K562 (cell line): ENCODE measurements at regions not wholly inside any gene's neighbourhood (a gene's known extent, or its start where the extent isn't known, plus 50 kb on each side); places are given as distances from the start of the nearest gene placed in this dataset.
A peak's percentile ranks its signal among the peaks of the same experiment; 100 is the strongest.

Experiments used
- ATAC-seq: fragments of 200-7000 bp; cut with Tn5 transposase; 3 replicates; pipeline ENCODE4 v1.9.1; 2020; ENCODE audit warnings: moderate library complexity
- BruUV-seq: library from RNA; stranded (reverse); fragments of 400-500 nt; replicated peaks from 2 replicates; lab custom pipeline; 2021; lab: Mats Ljungman, UMichigan
- CTCF ChIA-PET: fragments of 300-600 bp; formaldehyde crosslinking; extraction: SDS; loops from one replicate; lab custom pipeline; 2021; ENCODE audit warnings: low intra/inter-chr PET ratio; lab: Yijun Ruan, JAX
- POLR2A ChIA-PET: fragments of 300-600, 350-650 bp; sonication (Branson Sonifier 250); formaldehyde crosslinking; extraction: SDS; loops from one replicate; lab custom pipeline; 2021; ENCODE audit warnings: antibody characterized with exemption, inconsistent platforms; lab: Yijun Ruan, JAX
- DNase-seq, 4 experiments: peaks; one replicate each; pipeline versions ENCODE4 v3.0.0 to v3.0.0-alpha.2; 2011 to 2018; ENCODE audit warnings: low spot score in 3 of 4, mixed read lengths in 3 of 4; ENCODE audit errors: extremely low read depth in 1 of 4
- FAIRE-seq: peaks from 2 replicates; lab custom pipeline; 2011; peaks lifted over from hg19 to GRCh38; lab: Jason Lieb, UNC
- H2AFZ ChIP-seq: 2 replicates; pipeline ENCODE4 v1.6.0; 2011; ENCODE audit warnings: low read depth, low read length, control low read depth, inconsistent platforms
- H3K27ac ChIP-seq: fragments of 200-600 bp; 3 replicates; pipeline ENCODE4 v1.8.0; 2011; ENCODE audit warnings: low read depth, mild to moderate bottlenecking, control low read depth, inconsistent platforms, low read length, moderate library complexity, mixed read lengths; ENCODE audit errors: extremely low read depth
- H3K27me3 ChIP-seq, 2 experiments: fragments of 300-600 bp in 1 of 2; 2 replicates in 1 of 2; 3 replicates in 1 of 2; pipeline versions ENCODE4 v1.6.0 to v1.8.0; 2011; ENCODE audit warnings: inconsistent platforms in 2 of 2, low read length in 2 of 2, mild to moderate bottlenecking in 1 of 2, mixed read lengths in 1 of 2, moderate library complexity in 1 of 2; ENCODE audit not compliant: control insufficient read depth in 2 of 2, insufficient read depth in 2 of 2
- H3K36me3 ChIP-seq: fragments of 300-600 bp; 3 replicates; pipeline ENCODE4 v1.8.0; 2011; ENCODE audit warnings: mild to moderate bottlenecking, low read length, inconsistent platforms; ENCODE audit not compliant: control insufficient read depth, insufficient read depth
- H3K4me1 ChIP-seq, 2 experiments: fragments of 200-600 bp in 1 of 2; replicated peaks in 1 of 2; 2 replicates in 1 of 2; 3 replicates in 1 of 2; pipeline versions ENCODE4 v1.5.1 to v1.8.0; 2011; ENCODE audit warnings: inconsistent platforms in 2 of 2, low read length in 2 of 2, mild to moderate bottlenecking in 1 of 2, mixed read lengths in 1 of 2, moderate library complexity in 1 of 2; ENCODE audit not compliant: control insufficient read depth in 2 of 2, insufficient read depth in 2 of 2
- H3K4me2 ChIP-seq: 2 replicates; pipeline ENCODE4 v1.6.1; 2011; ENCODE audit warnings: low read length, control low read depth, inconsistent platforms, mixed read lengths; ENCODE audit not compliant: insufficient read depth
- H3K4me3 ChIP-seq: fragments of 200-600 bp; sonication (generic), shearing (Covaris generic); 2 replicates; pipeline ENCODE4 v1.5.1; 2016; ENCODE audit warnings: control low read depth, inconsistent platforms
- H3K79me2 ChIP-seq: fragments of 200-600 bp; 3 replicates; pipeline ENCODE4 v1.8.0; 2011; ENCODE audit warnings: low read length, inconsistent platforms; ENCODE audit not compliant: control insufficient read depth, insufficient read depth
- H3K9ac ChIP-seq, 2 experiments: 2 replicates each; pipeline versions ENCODE4 v1.6.0 to v1.6.1; 2011; ENCODE audit warnings: low read depth in 2 of 2, low read length in 2 of 2, control low read depth in 1 of 2, inconsistent platforms in 1 of 2, mild to moderate bottlenecking in 1 of 2, mixed read lengths in 1 of 2; ENCODE audit not compliant: insufficient read depth in 1 of 2
- H3K9me1 ChIP-seq: one replicate; pipeline ENCODE4 v1.6.0; 2011; ENCODE audit warnings: inconsistent platforms, mild to moderate bottlenecking, low read length, moderate library complexity; ENCODE audit not compliant: control insufficient read depth, insufficient read depth
- H3K9me3 ChIP-seq: replicated peaks from 2 replicates; pipeline ENCODE4 v1.5.1; 2011; ENCODE audit warnings: low read depth, low read length, inconsistent platforms; ENCODE audit not compliant: control insufficient read depth, insufficient read depth
- H4K20me1 ChIP-seq: replicated peaks from 2 replicates; pipeline ENCODE4 v1.6.1; 2011; ENCODE audit warnings: low read length, inconsistent platforms, mixed read lengths; ENCODE audit not compliant: control insufficient read depth, insufficient read depth
- BRCA1 ChIP-seq, 2 experiments: fragments of 450-650 bp in 1 of 2; sonication (generic) in 1 of 2; formaldehyde crosslinking in 1 of 2; IDR thresholded peaks; 2 replicates each; pipeline versions ENCODE4 v1.5.0 to v1.6.1; 2017 to 2020; ENCODE audit warnings: mild to moderate bottlenecking in 1 of 2, missing genetic modification reagents in 1 of 2
- HNRNPH1 ChIP-seq: fragments of 200-400 bp; formaldehyde crosslinking; optimal IDR thresholded peaks from 2 replicates; pipeline ENCODE3; 2017; ENCODE audit warnings: low read depth, mild to moderate bottlenecking, low read length, moderate library complexity
- NCOR1 ChIP-seq: fragments of 450-650 bp; IDR thresholded peaks from 2 replicates; pipeline ENCODE4 v1.6.1; 2016; ENCODE audit warnings: mild to moderate bottlenecking, moderate library complexity
- PTTG1 ChIP-seq: fragments of 450-650 bp; IDR thresholded peaks from 2 replicates; pipeline ENCODE4 v1.6.1; 2016; ENCODE audit warnings: low read depth, mild to moderate bottlenecking, missing genetic modification characterization, missing compliant biosample characterization
- SIX5 ChIP-seq, 2 experiments: IDR thresholded peaks; 2 replicates each; pipeline ENCODE4 v1.6.1; 2011; ENCODE audit warnings: low read length in 2 of 2, borderline replicate concordance in 1 of 2, low read depth in 1 of 2, mild to moderate bottlenecking in 1 of 2, moderate library complexity in 1 of 2; ENCODE audit not compliant: insufficient read depth in 1 of 2
- TFE3 ChIP-seq: fragments of 450-650 bp; formaldehyde crosslinking; IDR thresholded peaks from 2 replicates; pipeline ENCODE4 v1.4.0; 2020; ENCODE audit warnings: mild to moderate bottlenecking, mixed read lengths
- WGBS: fragments of 100-300 bp; shearing (Covaris generic); methylation state at CpG from one replicate; pipeline ENCODE4 v1.1.6; 2016; ENCODE audit warnings: low coverage, mixed read lengths; ENCODE audit not compliant: insufficient coverage; ENCODE audit errors: missing lambda C conversion rate; 5-methylcytosine and 5-hydroxymethylcytosine counted together
- in situ Hi-C: fragments of 300-500 bp; cut with MboI; formaldehyde crosslinking; loops from 4 replicates; pipeline ENCODE4 v1.15.0; 2018; ENCODE audit warnings: inconsistent platforms, mixed read lengths
- intact Hi-C: fragments of 100-400 bp; cut with micrococcal nuclease; formaldehyde crosslinking; loops from 2 replicates; pipeline ENCODE4 v1.14.2; 2022

- FAIRE-seq (no peak), ATAC-seq (no peak), DNase-seq (no peak)
- no peaks in the 10 kb centered on the region for H3K9me1 ChIP-seq
- no TSS peak for BruUV-seq
- 0% methylated on average over 1 of the region's 1 CpG for WGBS
- H3K27me3 ChIP-seq: no peaks in the 10 kb centered on the region
- no peaks in the 10 kb centered on the region for H3K79me2 ChIP-seq
- ChIA-PET POLR2A (no interaction called here), CTCF (no interaction called here)
- no peaks in the 10 kb centered on the region for H3K4me1 ChIP-seq
- in situ Hi-C loops (no loop called here), intact Hi-C loops (no loop called here)
- H3K36me3 ChIP-seq: no peaks in the 10 kb centered on the region
- no peak for TF ChIP-seq PTTG1 (tag)
- no peak for TF ChIP-seq SIX5 (IDR thresholded peaks at IDR 0.05; ENCODE audit: borderline replicate concordance in 1 of 2, insufficient read depth in 1 of 2, low read depth in 1 of 2, low read length in 2 of 2)
- TF ChIP-seq BRCA1 (IDR thresholded peaks at IDR 0.05): no peak
- no peak for TF ChIP-seq BRCA1 (CRISPR knock-in tag; IDR thresholded peaks at IDR 0.05)
- TF ChIP-seq HNRNPH1: no peak
- peak; percentile 19; the same call in 1 of the 2 replicates for TF ChIP-seq TFE3 (CRISPR knock-in tag)
- TF ChIP-seq NCOR1: no peak
- H4K20me1 ChIP-seq: no peaks in the 10 kb centered on the region
- no peak overlapping the region for H3K4me3 ChIP-seq
- no peak overlapping the region for H2AFZ ChIP-seq
- no peaks in the 10 kb centered on the region; the same call in 1 of the 2 replicates for H3K9me3 ChIP-seq
- H3K4me2 ChIP-seq: no peak overlapping the region
- H3K9ac ChIP-seq: no peak overlapping the region
- H3K27ac ChIP-seq: no peak overlapping the region
Measured at GRCh38 chr2:142307086-142307485, 176.3 kb upstream of the LRP1B start.
